NCI-H2107 (cell line): ENCODE measurements at regions not wholly inside any gene's neighbourhood (a gene's known extent, or its start where the extent isn't known, plus 50 kb on each side); places are given as distances from the start of the nearest gene placed in this dataset.

ENCODE experiments used
- DNase-seq: peaks from one replicate; lab custom pipeline; 2025; lab: John Stamatoyannopoulos, UW

- DNase-seq: no peak
Observed at GRCh38 chr9:4384750-4385149, 84.9 kb upstream of the GLIS3 start.

GRCh38 chr9:4382722-4383317 lies 83.0 kb upstream of the GLIS3 start:
- DNase-seq: no peak

- DNase-seq: no peak
Observed at GRCh38 chr9:4381744-4382143, 81.9 kb upstream of the GLIS3 start.

GRCh38 chr9:4380406-4380805 lies 80.5 kb upstream of the GLIS3 start:
- no peak for DNase-seq

- DNase-seq: no peak
Observed at GRCh38 chr9:4375424-4376200, 75.7 kb upstream of the GLIS3 start.

- DNase-seq: no peak
Observed at GRCh38 chr9:4371108-4371507, 71.2 kb upstream of the GLIS3 start.

- no peak for DNase-seq
Observed at GRCh38 chr9:4370501-4370900, 70.6 kb upstream of the GLIS3 start.

- peak; percentile 8 for DNase-seq
Observed at GRCh38 chr9:4366591-4367330, 66.9 kb upstream of the GLIS3 start.

- DNase-seq: no peak
Observed at GRCh38 chr9:4365055-4365454, 65.2 kb upstream of the GLIS3 start.

- DNase-seq: no peak
Observed at GRCh38 chr9:4362281-4362680, 62.4 kb upstream of the GLIS3 start.

GRCh38 chr9:4359016-4359415 lies 59.1 kb upstream of the GLIS3 start:
- no peak for DNase-seq

GRCh38 chr9:4357929-4358328 lies 58.1 kb upstream of the GLIS3 start:
- no peak for DNase-seq

- no peak for DNase-seq
Observed at GRCh38 chr9:4356306-4356705, 56.4 kb upstream of the GLIS3 start.

GRCh38 chr9:4353236-4353635 lies 53.4 kb upstream of the GLIS3 start:
- no peak for DNase-seq

GRCh38 chr9:4349816-4350418 lies 50.0 kb upstream of the GLIS3 start:
- DNase-seq: no peak
